IMR-90 (cell line): ENCODE measurements at regions not wholly inside any gene's neighbourhood (a gene's known extent, or its start where the extent isn't known, plus 50 kb on each side); places are given as distances from the start of the nearest gene placed in this dataset.

Experiments used
- ATAC-seq: fragments of 200-7000 bp; cut with Tn5 transposase; 2 replicates; pipeline ENCODE4 v1.9.1; 2020; ENCODE audit warnings: low read depth, mild to moderate bottlenecking, moderate library complexity
- BruUV-seq: library from RNA; stranded (reverse); fragments of 400-500 nt; replicated peaks from 2 replicates; lab custom pipeline; 2021; lab: Mats Ljungman, UMichigan
- CTCF ChIA-PET: fragments of 300-600 bp; formaldehyde crosslinking; extraction: SDS; loops from one replicate; lab custom pipeline; 2021; ENCODE audit warnings: antibody characterized with exemption; lab: Yijun Ruan, JAX
- POLR2A ChIA-PET: fragments of 300-600 bp; sonication (Branson Sonifier 250); formaldehyde crosslinking; loops from one replicate; lab custom pipeline; 2022; ENCODE audit warnings: antibody characterized with exemption; ENCODE audit not compliant: unreplicated experiment; lab: Charles Lee
- DNase-seq: peaks from one replicate; pipeline ENCODE4 v3.0.0; 2013
- H2AFZ ChIP-seq: replicated peaks from 2 replicates; pipeline ENCODE3; 2013; ENCODE audit warnings: low read length, mild to moderate bottlenecking; ENCODE audit not compliant: poor library complexity
- H2AK5ac ChIP-seq: 2 replicates; pipeline ENCODE4 v1.6.1; 2013; ENCODE audit warnings: low read depth, low read length, inconsistent platforms
- H2AK9ac ChIP-seq: replicated peaks from 2 replicates; pipeline ENCODE3; 2013; ENCODE audit warnings: mild to moderate bottlenecking, low read depth, low read length, moderate library complexity; ENCODE audit not compliant: poor library complexity
- H2BK120ac ChIP-seq: 2 replicates; pipeline ENCODE4 v1.6.1; 2013; ENCODE audit warnings: low read depth, low read length, inconsistent platforms
- H2BK15ac ChIP-seq: 3 replicates; pipeline ENCODE4 v1.6.1; 2013; ENCODE audit warnings: low read depth, low read length, inconsistent platforms
- H2BK20ac ChIP-seq: 2 replicates; pipeline ENCODE4 v1.6.1; 2013; ENCODE audit warnings: low read depth, mild to moderate bottlenecking, inconsistent platforms, low read length, moderate library complexity
- H2BK5ac ChIP-seq: 2 replicates; pipeline ENCODE4 v1.6.1; 2013; ENCODE audit warnings: mild to moderate bottlenecking, low read depth, low read length, inconsistent platforms; ENCODE audit not compliant: poor library complexity, severe bottlenecking
- H3K14ac ChIP-seq: replicated peaks from 2 replicates; pipeline ENCODE4 v1.6.1; 2013; ENCODE audit warnings: low read depth, low read length, inconsistent platforms
- H3K18ac ChIP-seq: 2 replicates; pipeline ENCODE4 v1.6.1; 2013; ENCODE audit warnings: low read depth, low read length, control low read depth
- H3K23ac ChIP-seq: 2 replicates; pipeline ENCODE4 v1.6.1; 2013; ENCODE audit warnings: low read depth, low read length, inconsistent platforms
- H3K27ac ChIP-seq: 2 replicates; pipeline ENCODE4 v1.5.1; 2013; ENCODE audit warnings: mild to moderate bottlenecking, control low read depth, low read length; ENCODE audit not compliant: insufficient read depth
- H3K27me3 ChIP-seq: 2 replicates; pipeline ENCODE4 v1.6.1; 2013; ENCODE audit warnings: low read length; ENCODE audit not compliant: control insufficient read depth, insufficient read depth
- H3K36me3 ChIP-seq: 2 replicates; pipeline ENCODE4 v1.6.1; 2013; ENCODE audit warnings: low read length, mixed read lengths; ENCODE audit not compliant: control insufficient read depth, insufficient read depth
- H3K4ac ChIP-seq: 2 replicates; pipeline ENCODE4 v1.6.1; 2013; ENCODE audit warnings: low read depth, low read length, inconsistent platforms
- H3K4me1 ChIP-seq: 2 replicates; pipeline ENCODE4 v1.6.1; 2013; ENCODE audit warnings: low read length, mixed read lengths; ENCODE audit not compliant: control insufficient read depth, insufficient read depth
- H3K4me2 ChIP-seq: 2 replicates; pipeline ENCODE4 v1.6.1; 2013; ENCODE audit warnings: low read depth, mild to moderate bottlenecking, control low read depth, low read length, moderate library complexity
- H3K4me3 ChIP-seq: 2 replicates; pipeline ENCODE4 v1.5.1; 2013; ENCODE audit warnings: low read depth, mild to moderate bottlenecking, control low read depth, low read length, moderate library complexity; ENCODE audit not compliant: insufficient read depth
- H3K56ac ChIP-seq: 2 replicates; pipeline ENCODE4 v1.6.1; 2013; ENCODE audit warnings: low read length, inconsistent platforms; ENCODE audit not compliant: insufficient read depth; ENCODE audit errors: extremely low read depth
- H3K79me1 ChIP-seq, 2 experiments: 2 replicates each; pipeline ENCODE4 v1.6.1; 2013; ENCODE audit warnings: low read length in 2 of 2, inconsistent platforms in 1 of 2, low read depth in 1 of 2
- H3K9ac ChIP-seq: 2 replicates; pipeline ENCODE4 v1.6.1; 2013; ENCODE audit warnings: low read depth, low read length, control low read depth
- H3K9me1 ChIP-seq: 2 replicates; pipeline ENCODE4 v1.6.1; 2013; ENCODE audit warnings: low read length, inconsistent platforms; ENCODE audit not compliant: insufficient read depth
- H3K9me3 ChIP-seq: 2 replicates; pipeline ENCODE4 v1.6.1; 2013; ENCODE audit warnings: low read length; ENCODE audit not compliant: control insufficient read depth, insufficient read depth
- H4K20me1 ChIP-seq: 2 replicates; pipeline ENCODE4 v1.6.1; 2013; ENCODE audit warnings: low read length, inconsistent platforms; ENCODE audit not compliant: insufficient read depth
- H4K5ac ChIP-seq: 2 replicates; pipeline ENCODE4 v1.6.1; 2013; ENCODE audit warnings: mild to moderate bottlenecking, low read depth, low read length, control low read depth
- H4K8ac ChIP-seq, 2 experiments: 2 replicates each; pipeline ENCODE4 v1.6.1; 2013; ENCODE audit warnings: low read depth in 2 of 2, low read length in 2 of 2, control low read depth in 1 of 2, inconsistent platforms in 1 of 2
- H4K91ac ChIP-seq: 2 replicates; pipeline ENCODE4 v1.6.1; 2013; ENCODE audit warnings: low read depth, low read length, inconsistent platforms; ENCODE audit not compliant: insufficient read depth
- BHLHE40 ChIP-seq: fragments of 150-350 bp; IDR thresholded peaks from 2 replicates; pipeline ENCODE4 v1.6.1; 2016; ENCODE audit warnings: mild to moderate bottlenecking, low read depth, low read length
- CEBPB ChIP-seq: IDR thresholded peaks from 2 replicates; pipeline ENCODE4 v1.6.1; 2012; ENCODE audit warnings: low read depth, low read length, improper control_type of control experiment
- CTCF ChIP-seq: conservative IDR thresholded peaks from 2 replicates; pipeline ENCODE4 v1.5.1; 2012; ENCODE audit warnings: mild to moderate bottlenecking, low read depth, low read length, improper control_type of control experiment
- ELK1 ChIP-seq: fragments of 150-350 bp; IDR thresholded peaks from 2 replicates; pipeline ENCODE4 v1.6.1; 2016; ENCODE audit warnings: low read depth, mild to moderate bottlenecking, low read length, moderate library complexity, borderline replicate concordance
- FOS ChIP-seq: fragments of 150-350 bp; IDR thresholded peaks from 2 replicates; pipeline ENCODE4 v1.6.1; 2016; ENCODE audit warnings: low read depth, low read length
- MAFK ChIP-seq: IDR thresholded peaks from 2 replicates; pipeline ENCODE4 v1.6.1; 2012; ENCODE audit warnings: low read depth, low read length, improper control_type of control experiment
- MAZ ChIP-seq: IDR thresholded peaks from 2 replicates; pipeline ENCODE4 v1.6.1; 2012; ENCODE audit warnings: low read depth, mild to moderate bottlenecking, low read length, improper control_type of control experiment, moderate library complexity, borderline replicate concordance
- MXI1 ChIP-seq: IDR thresholded peaks from 2 replicates; pipeline ENCODE4 v1.6.1; 2012; ENCODE audit warnings: low read depth, mild to moderate bottlenecking, low read length, moderate library complexity, borderline replicate concordance
- NFE2L2 ChIP-seq: fragments of 150-350 bp; IDR thresholded peaks from 2 replicates; pipeline ENCODE4 v1.6.1; 2016; ENCODE audit warnings: low read depth, mild to moderate bottlenecking, low read length
- POLR2A ChIP-seq: IDR thresholded peaks from 2 replicates; pipeline ENCODE4 v1.6.1; 2012; ENCODE audit warnings: mild to moderate bottlenecking, low read depth, low read length
- RAD21 ChIP-seq: IDR thresholded peaks from 2 replicates; pipeline ENCODE4 v1.6.1; 2012; ENCODE audit warnings: low read length, improper control_type of control experiment
- RFX5 ChIP-seq: IDR thresholded peaks from 2 replicates; pipeline ENCODE4 v1.8.0; 2012; ENCODE audit warnings: low read depth, mild to moderate bottlenecking, low read length, moderate library complexity
- WGBS, 2 experiments: methylation state at CpG; one replicate each; pipeline versions ENCODE4 v1.1.5 to v1.1.7; 2013; ENCODE audit warnings: missing lambda C conversion rate in 2 of 2; ENCODE audit not compliant: insufficient read length in 1 of 2; ENCODE audit errors: extremely low coverage in 2 of 2; 5-methylcytosine and 5-hydroxymethylcytosine counted together
- dilution Hi-C: fragments of 300-500 bp; cut with HindIII; formaldehyde crosslinking; loops from one replicate; pipeline ENCODE4 v1.14.3; 2018; ENCODE audit warnings: low sequenced_read_pairs; ENCODE audit not compliant: unreplicated experiment
- in situ Hi-C: fragments of 300-500 bp; cut with MboI; formaldehyde crosslinking; loops from 3 replicates; pipeline ENCODE4 v1.14.3; 2019; ENCODE audit warnings: low sequenced_read_pairs, inconsistent platforms, mixed read lengths
- intact Hi-C: fragments of 100-400 bp; cut with micrococcal nuclease; formaldehyde crosslinking; loops from 2 replicates; pipeline ENCODE4 v1.10.0; 2022

- H2BK20ac ChIP-seq: no peak overlapping the region
- H3K9ac ChIP-seq: no peak overlapping the region
- WGBS, 2 experiments: no CpG with 5 or more reads among the region's 3 CpGs
- no peak overlapping the region for H3K23ac ChIP-seq
- no peak overlapping the region for H4K8ac ChIP-seq
- H3K27me3 ChIP-seq: no peaks in the 10 kb centered on the region
- H4K91ac ChIP-seq: no peak overlapping the region
- no peak overlapping the region for H3K4me3 ChIP-seq
- no TSS peak for BruUV-seq
- no peak overlapping the region for H3K4ac ChIP-seq
- CTCF ChIA-PET: no interaction called here
- TF ChIP-seq CEBPB (no peak), MAZ (no peak), FOS (no peak), ELK1 (no peak), RAD21 (no peak), NFE2L2 (no peak), MXI1 (no peak), MAFK (no peak), BHLHE40 (no peak), CTCF (no peak), RFX5 (no peak), POLR2A (no peak)
- DNase-seq (no peak), ATAC-seq (no peak)
- H3K9me1 ChIP-seq: no peaks in the 10 kb centered on the region
- no peak overlapping the region for H2BK15ac ChIP-seq
- H3K79me1 ChIP-seq: no peaks in the 10 kb centered on the region
- no peaks in the 10 kb centered on the region for H3K36me3 ChIP-seq
- peaks cover 12% of the 10 kb centered on the region for H3K9me3 ChIP-seq
- no peak overlapping the region for H3K18ac ChIP-seq
- no peak overlapping the region for H3K56ac ChIP-seq
- no peak overlapping the region for H4K5ac ChIP-seq
- in situ Hi-C loops: no loop called here
- H2AFZ ChIP-seq: no peak overlapping the region
- H3K14ac ChIP-seq: no peak overlapping the region
- H3K27ac ChIP-seq: no peak overlapping the region
- H2AK5ac ChIP-seq: no peak overlapping the region
- intact Hi-C loops: no loop called here
- H2BK5ac ChIP-seq: no peak overlapping the region
- H3K4me1 ChIP-seq: no peaks in the 10 kb centered on the region
- POLR2A ChIA-PET: no interaction called here
- no peak overlapping the region for H2BK120ac ChIP-seq
- H3K4me2 ChIP-seq: no peak overlapping the region
- dilution Hi-C loops: no loop called here
- H4K20me1 ChIP-seq: no peaks in the 10 kb centered on the region
- no peak overlapping the region for H2AK9ac ChIP-seq
These were observed 767.9 kb upstream of the CTNND2 start for GRCh38 chr5:12672141-12672540.
